H9 (cell line): ENCODE measurements at regions not wholly inside any gene's neighbourhood (a gene's known extent, or its start where the extent isn't known, plus 50 kb on each side); places are given as distances from the start of the nearest gene placed in this dataset.

ENCODE experiments used
- DNase-seq: peaks from one replicate; pipeline ENCODE4 v3.0.0-alpha.2; 2017
- H2AFZ ChIP-seq: one replicate; pipeline ENCODE4 v1.6.1; 2013; ENCODE audit warnings: mild to moderate bottlenecking, low read length, control low read depth, moderate library complexity
- H2AK5ac ChIP-seq: 2 replicates; pipeline ENCODE4 v1.6.1; 2013; ENCODE audit warnings: low read length, control low read depth, mixed read lengths; ENCODE audit not compliant: insufficient read length
- H2BK120ac ChIP-seq: one replicate; pipeline ENCODE4 v1.6.1; 2013; ENCODE audit warnings: low read depth, mild to moderate bottlenecking, low read length, control low read depth, inconsistent platforms; ENCODE audit not compliant: poor library complexity, severe bottlenecking
- H2BK12ac ChIP-seq: 2 replicates; pipeline ENCODE4 v1.6.1; 2013; ENCODE audit warnings: low read length, control low read depth, mixed read lengths, low read depth; ENCODE audit not compliant: insufficient read length
- H2BK15ac ChIP-seq: 2 replicates; pipeline ENCODE4 v1.6.1; 2013; ENCODE audit warnings: low read depth, low read length, control low read depth
- H2BK20ac ChIP-seq: one replicate; pipeline ENCODE4 v1.6.1; 2013; ENCODE audit warnings: low read depth, mild to moderate bottlenecking, low read length, control low read depth, inconsistent platforms; ENCODE audit not compliant: poor library complexity, severe bottlenecking
- H2BK5ac ChIP-seq: 2 replicates; pipeline ENCODE4 v1.6.1; 2013; ENCODE audit warnings: low read length, control low read depth, mixed read lengths; ENCODE audit not compliant: insufficient read length
- H3K14ac ChIP-seq: 2 replicates; pipeline ENCODE4 v1.6.1; 2013; ENCODE audit warnings: low read length, control low read depth; ENCODE audit not compliant: insufficient read depth
- H3K18ac ChIP-seq: 2 replicates; pipeline ENCODE4 v1.6.1; 2013; ENCODE audit warnings: low read depth, mild to moderate bottlenecking, mixed read lengths, low read length, control low read depth; ENCODE audit not compliant: insufficient read length
- H3K23ac ChIP-seq: 2 replicates; pipeline ENCODE4 v1.6.1; 2013; ENCODE audit warnings: low read length, control low read depth, mixed read lengths, low read depth; ENCODE audit not compliant: insufficient read length
- H3K23me2 ChIP-seq: 2 replicates; pipeline ENCODE4 v1.6.1; 2013; ENCODE audit warnings: low read depth, mild to moderate bottlenecking, mixed read lengths, low read length, control low read depth; ENCODE audit not compliant: insufficient read length, poor library complexity, severe bottlenecking
- H3K27ac ChIP-seq: 2 replicates; pipeline ENCODE4 v1.5.1; 2013; ENCODE audit warnings: low read length, control low read depth, mixed read lengths, low read depth; ENCODE audit not compliant: insufficient read length
- H3K27me3 ChIP-seq: 2 replicates; pipeline ENCODE4 v1.6.1; 2013; ENCODE audit warnings: low read length, control low read depth, inconsistent platforms; ENCODE audit not compliant: insufficient read depth
- H3K4ac ChIP-seq: 2 replicates; pipeline ENCODE4 v1.6.1; 2013; ENCODE audit warnings: low read depth, mild to moderate bottlenecking, control low read depth, inconsistent platforms, low read length, moderate library complexity
- H3K4me1 ChIP-seq: 2 replicates; pipeline ENCODE4 v1.6.1; 2013; ENCODE audit warnings: low read length, control low read depth, inconsistent platforms; ENCODE audit not compliant: insufficient read depth
- H3K4me2 ChIP-seq: 2 replicates; pipeline ENCODE4 v1.6.1; 2013; ENCODE audit warnings: low read length, control low read depth, mixed read lengths; ENCODE audit not compliant: insufficient read length, insufficient read depth
- H3K56ac ChIP-seq: 2 replicates; pipeline ENCODE4 v1.6.1; 2013; ENCODE audit warnings: low read depth, mild to moderate bottlenecking, mixed read lengths, low read length, control low read depth; ENCODE audit not compliant: insufficient read length
- H3K79me1 ChIP-seq: 2 replicates; pipeline ENCODE4 v1.6.1; 2013; ENCODE audit warnings: low read depth, mild to moderate bottlenecking, moderate library complexity, low read length, control low read depth, inconsistent platforms; ENCODE audit not compliant: insufficient read depth, poor library complexity, severe bottlenecking
- H3K79me2 ChIP-seq: 2 replicates; pipeline ENCODE4 v1.6.1; 2013; ENCODE audit warnings: low read length, control low read depth, inconsistent platforms; ENCODE audit not compliant: insufficient read depth
- H3K9ac ChIP-seq: 2 replicates; pipeline ENCODE4 v1.6.1; 2013; ENCODE audit warnings: low read length, control low read depth, mixed read lengths; ENCODE audit not compliant: insufficient read length; ENCODE audit errors: extremely low read depth
- H3K9me3 ChIP-seq: one replicate; pipeline ENCODE4 v1.6.1; 2013; ENCODE audit warnings: low read depth, low read length, inconsistent platforms; ENCODE audit not compliant: control insufficient read depth
- H3T11ph ChIP-seq: one replicate; pipeline ENCODE4 v1.6.1; 2013; ENCODE audit warnings: mild to moderate bottlenecking, low read length, control low read depth, inconsistent platforms
- H4K20me1 ChIP-seq: one replicate; pipeline ENCODE4 v1.6.1; 2013; ENCODE audit not compliant: control insufficient read depth, insufficient read length, insufficient read depth
- H4K5ac ChIP-seq: 2 replicates; pipeline ENCODE4 v1.6.1; 2013; ENCODE audit warnings: low read depth, mild to moderate bottlenecking, mixed read lengths, low read length, control low read depth; ENCODE audit not compliant: insufficient read length
- H4K8ac ChIP-seq: replicated peaks from 2 replicates; pipeline ENCODE4 v1.6.1; 2013; ENCODE audit warnings: low read length, control low read depth, mixed read lengths, low read depth; ENCODE audit not compliant: insufficient read length
- H4K91ac ChIP-seq: 2 replicates; pipeline ENCODE4 v1.6.1; 2013; ENCODE audit warnings: low read depth, mild to moderate bottlenecking, moderate library complexity, mixed read lengths, low read length, control low read depth; ENCODE audit not compliant: insufficient read length
- H3K27ac Mint-ChIP-seq, 3 experiments: 2 replicates in 2 of 3; 3 replicates in 1 of 3; pipeline ENCODE4 v1.8.0; 2020 to 2021; ENCODE audit warnings: mixed read lengths in 3 of 3, mild to moderate bottlenecking in 1 of 3, moderate library complexity in 1 of 3
- H3K27me3 Mint-ChIP-seq: 2 replicates; pipeline ENCODE4 v1.8.0; 2021; ENCODE audit warnings: low read depth, mild to moderate bottlenecking, moderate library complexity, mixed read lengths
- H3K36me3 Mint-ChIP-seq, 3 experiments: 2 replicates in 2 of 3; 3 replicates in 1 of 3; pipeline ENCODE4 v1.8.0; 2020 to 2021; ENCODE audit warnings: low read depth in 3 of 3, mixed read lengths in 3 of 3; ENCODE audit not compliant: insufficient read depth in 1 of 3
- H3K4me1 Mint-ChIP-seq, 2 experiments: 2 replicates each; pipeline ENCODE4 v1.8.0; 2020; ENCODE audit warnings: mixed read lengths in 2 of 2
- H3K4me3 Mint-ChIP-seq, 2 experiments: 2 replicates in 1 of 2; 3 replicates in 1 of 2; pipeline ENCODE4 v1.8.0; 2020 to 2021; ENCODE audit warnings: mild to moderate bottlenecking in 2 of 2, mixed read lengths in 2 of 2, moderate library complexity in 1 of 2
- H3K9me3 Mint-ChIP-seq, 2 experiments: 2 replicates in 1 of 2; 3 replicates in 1 of 2; pipeline ENCODE4 v1.8.0; 2020; ENCODE audit warnings: mild to moderate bottlenecking in 2 of 2, mixed read lengths in 2 of 2, moderate library complexity in 1 of 2
- CTCF ChIP-seq: fragments of 200-600 bp; sonication (generic); conservative IDR thresholded peaks from 3 replicates; pipeline ENCODE4 v1.8.0; 2021; ENCODE audit warnings: antibody characterized with exemption, mild to moderate bottlenecking

GRCh38 chr1:87878873-87879272, 550.2 kb downstream of the LMO4 start:
- no peaks in the 10 kb centered on the region for H3K23me2 ChIP-seq
- no peak overlapping the region for H2BK12ac ChIP-seq
- H3K23ac ChIP-seq, result no peak overlapping the region
- TF ChIP-seq CTCF, result no peak
- H3K56ac ChIP-seq, result no peak overlapping the region
- no peak overlapping the region for H3K18ac ChIP-seq
- H2BK20ac ChIP-seq, result no peak overlapping the region
- H3K79me2 ChIP-seq, result no peaks in the 10 kb centered on the region
- H3K9me3 Mint-ChIP-seq, result peaks cover 3 to 9% of the 10 kb centered on the region in 2 experiments; a peak in 4 of 5 replicates
- no peaks in the 10 kb centered on the region for H3K27me3 Mint-ChIP-seq
- peak overlapping the region in 1 of 3 experiments; percentile 29; a peak in 1 of 7 replicates for H3K27ac Mint-ChIP-seq
- H4K20me1 ChIP-seq, result no peaks in the 10 kb centered on the region
- no peaks in the 10 kb centered on the region for H3K9me3 ChIP-seq
- no peak overlapping the region for H2BK120ac ChIP-seq
- H2AK5ac ChIP-seq, result no peak overlapping the region
- no peak overlapping the region for H3K4me2 ChIP-seq
- no peak overlapping the region for H3T11ph ChIP-seq
- no peak overlapping the region for H3K4me3 Mint-ChIP-seq
- H3K4me1 Mint-ChIP-seq, result peaks cover 0 to 8% of the 10 kb centered on the region in 2 experiments; a peak in 2 of 4 replicates
- H2BK5ac ChIP-seq, result no peak overlapping the region
- no peak overlapping the region for H3K4ac ChIP-seq
- H4K8ac ChIP-seq, result no peak overlapping the region
- no peaks in the 10 kb centered on the region for H3K4me1 ChIP-seq
- H2AFZ ChIP-seq, result no peak overlapping the region
- no peaks in the 10 kb centered on the region for H3K27me3 ChIP-seq
- H2BK15ac ChIP-seq, result no peak overlapping the region
- no peak overlapping the region for H3K9ac ChIP-seq
- no peak for DNase-seq
- no peaks in the 10 kb centered on the region for H3K79me1 ChIP-seq
- peaks cover 4 to 13% (median 4%) of the 10 kb centered on the region in 3 experiments; a peak in 5 of 7 replicates for H3K36me3 Mint-ChIP-seq
- no peak overlapping the region for H4K91ac ChIP-seq
- no peak overlapping the region for H3K14ac ChIP-seq
- no peak overlapping the region for H3K27ac ChIP-seq
- no peak overlapping the region for H4K5ac ChIP-seq
